ENCODE measurements at regions not wholly inside any gene's neighbourhood (a gene's known extent, or its start where the extent isn't known, plus 50 kb on each side); places are given as distances from the start of the nearest gene placed in this dataset.
"Not testable (repeated sequence)": the region's sequence is repeated elsewhere in the genome, so short reads cannot be mapped to it uniquely, and the experiment has no call there.

DNA sequence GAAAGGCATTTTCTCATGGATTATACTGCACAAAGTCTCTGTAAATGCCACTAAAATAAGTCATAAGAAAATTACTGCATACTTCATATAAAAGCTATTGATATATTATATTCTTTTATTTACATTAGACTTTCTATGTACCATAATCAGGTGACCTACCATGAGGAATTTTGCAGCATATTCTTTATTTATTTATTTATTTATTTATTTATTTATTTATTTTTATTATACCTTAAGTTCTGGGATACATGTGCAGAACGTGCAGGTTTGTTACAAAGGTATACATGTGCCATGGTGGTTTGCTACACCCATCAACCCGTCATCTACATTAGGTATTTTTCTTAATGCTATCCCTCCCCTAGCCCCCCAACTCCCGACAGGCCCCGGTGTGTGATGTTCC, 596.2 kb downstream of the CHSY3 start:
- TF ChIP-seq, protein P1, sequence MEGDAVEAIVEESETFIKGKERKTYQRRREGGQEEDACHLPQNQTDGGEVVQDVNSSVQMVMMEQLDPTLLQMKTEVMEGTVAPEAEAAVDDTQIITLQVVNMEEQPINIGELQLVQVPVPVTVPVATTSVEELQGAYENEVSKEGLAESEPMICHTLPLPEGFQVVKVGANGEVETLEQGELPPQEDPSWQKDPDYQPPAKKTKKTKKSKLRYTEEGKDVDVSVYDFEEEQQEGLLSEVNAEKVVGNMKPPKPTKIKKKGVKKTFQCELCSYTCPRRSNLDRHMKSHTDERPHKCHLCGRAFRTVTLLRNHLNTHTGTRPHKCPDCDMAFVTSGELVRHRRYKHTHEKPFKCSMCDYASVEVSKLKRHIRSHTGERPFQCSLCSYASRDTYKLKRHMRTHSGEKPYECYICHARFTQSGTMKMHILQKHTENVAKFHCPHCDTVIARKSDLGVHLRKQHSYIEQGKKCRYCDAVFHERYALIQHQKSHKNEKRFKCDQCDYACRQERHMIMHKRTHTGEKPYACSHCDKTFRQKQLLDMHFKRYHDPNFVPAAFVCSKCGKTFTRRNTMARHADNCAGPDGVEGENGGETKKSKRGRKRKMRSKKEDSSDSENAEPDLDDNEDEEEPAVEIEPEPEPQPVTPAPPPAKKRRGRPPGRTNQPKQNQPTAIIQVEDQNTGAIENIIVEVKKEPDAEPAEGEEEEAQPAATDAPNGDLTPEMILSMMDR (IDR thresholded peaks at IDR 0.05 in 2 of 3, conservative IDR thresholded peaks at IDR 0.05 in 1 of 3; ENCODE audit: borderline replicate concordance in 1 of 3, insufficient read depth in 1 of 3, low read depth in 2 of 3, low read length in 2 of 3) = not testable (repeated sequence)
- not testable (repeated sequence) for TF ChIP-seq POLR2AphosphoS5 (IDR thresholded peaks at IDR 0.05; ENCODE audit: low read depth, low read length); ZNF274 (IDR thresholded peaks at IDR 0.05; ENCODE audit: low read depth, low read length); SP1 (IDR thresholded peaks at IDR 0.05; ENCODE audit: low read depth); EZH2phosphoT487 (IDR thresholded peaks at IDR 0.05; ENCODE audit: borderline replicate concordance); CEBPB (IDR thresholded peaks at IDR 0.05; ENCODE audit: low read depth); ZFX (IDR thresholded peaks at IDR 0.05); POLR2A (IDR thresholded peaks at IDR 0.05; ENCODE audit: borderline replicate concordance, extremely low read depth, insufficient read depth, insufficient read length); RAD21 (IDR thresholded peaks at IDR 0.05; ENCODE audit: low read depth); EZH2 (IDR thresholded peaks at IDR 0.05); YY1 (IDR thresholded peaks at IDR 0.05; ENCODE audit: extremely low read depth, insufficient replicate concordance, low read depth, low read length)
- TF ChIP-seq, protein P2, sequence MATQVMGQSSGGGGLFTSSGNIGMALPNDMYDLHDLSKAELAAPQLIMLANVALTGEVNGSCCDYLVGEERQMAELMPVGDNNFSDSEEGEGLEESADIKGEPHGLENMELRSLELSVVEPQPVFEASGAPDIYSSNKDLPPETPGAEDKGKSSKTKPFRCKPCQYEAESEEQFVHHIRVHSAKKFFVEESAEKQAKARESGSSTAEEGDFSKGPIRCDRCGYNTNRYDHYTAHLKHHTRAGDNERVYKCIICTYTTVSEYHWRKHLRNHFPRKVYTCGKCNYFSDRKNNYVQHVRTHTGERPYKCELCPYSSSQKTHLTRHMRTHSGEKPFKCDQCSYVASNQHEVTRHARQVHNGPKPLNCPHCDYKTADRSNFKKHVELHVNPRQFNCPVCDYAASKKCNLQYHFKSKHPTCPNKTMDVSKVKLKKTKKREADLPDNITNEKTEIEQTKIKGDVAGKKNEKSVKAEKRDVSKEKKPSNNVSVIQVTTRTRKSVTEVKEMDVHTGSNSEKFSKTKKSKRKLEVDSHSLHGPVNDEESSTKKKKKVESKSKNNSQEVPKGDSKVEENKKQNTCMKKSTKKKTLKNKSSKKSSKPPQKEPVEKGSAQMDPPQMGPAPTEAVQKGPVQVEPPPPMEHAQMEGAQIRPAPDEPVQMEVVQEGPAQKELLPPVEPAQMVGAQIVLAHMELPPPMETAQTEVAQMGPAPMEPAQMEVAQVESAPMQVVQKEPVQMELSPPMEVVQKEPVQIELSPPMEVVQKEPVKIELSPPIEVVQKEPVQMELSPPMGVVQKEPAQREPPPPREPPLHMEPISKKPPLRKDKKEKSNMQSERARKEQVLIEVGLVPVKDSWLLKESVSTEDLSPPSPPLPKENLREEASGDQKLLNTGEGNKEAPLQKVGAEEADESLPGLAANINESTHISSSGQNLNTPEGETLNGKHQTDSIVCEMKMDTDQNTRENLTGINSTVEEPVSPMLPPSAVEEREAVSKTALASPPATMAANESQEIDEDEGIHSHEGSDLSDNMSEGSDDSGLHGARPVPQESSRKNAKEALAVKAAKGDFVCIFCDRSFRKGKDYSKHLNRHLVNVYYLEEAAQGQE (IDR thresholded peaks at IDR 0.05; ENCODE audit: low read depth) = not testable (repeated sequence)
- TF ChIP-seq, protein P3, sequence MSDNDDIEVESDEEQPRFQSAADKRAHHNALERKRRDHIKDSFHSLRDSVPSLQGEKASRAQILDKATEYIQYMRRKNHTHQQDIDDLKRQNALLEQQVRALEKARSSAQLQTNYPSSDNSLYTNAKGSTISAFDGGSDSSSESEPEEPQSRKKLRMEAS (IDR thresholded peaks at IDR 0.05) = not testable (repeated sequence)

Measured in HCT116 (cell line).